T-helper 2 cell treated with Interferon-gamma antibody and Interleukin-4, amounts not matched to agents 100 ng/mL and 5 ng/mL, for 36 hours (primary cell): ENCODE measurements at regions not wholly inside any gene's neighbourhood (a gene's known extent, or its start where the extent isn't known, plus 50 kb on each side); places are given as distances from the start of the nearest gene placed in this dataset.

Experiments used
- intact Hi-C: fragments of 100-400 bp; cut with micrococcal nuclease; formaldehyde crosslinking; loops from one replicate; pipeline ENCODE4 v1.15.1; 2023

GRCh38 chr2:219949053-219949452, 321.6 kb downstream of the SLC4A3 start:
- intact Hi-C loops = no loop called here

- intact Hi-C loops = no loop called here
These were observed 323.7 kb downstream of the SLC4A3 start for GRCh38 chr2:219951099-219951498.

- intact Hi-C loops = no loop called here
These were observed 326.9 kb downstream of the SLC4A3 start for GRCh38 chr2:219954331-219954730.

- intact Hi-C loops = no loop called here
These were observed 330.4 kb downstream of the SLC4A3 start for GRCh38 chr2:219957820-219958219.

- intact Hi-C loops = no loop called here
These were observed 331.5 kb downstream of the SLC4A3 start for GRCh38 chr2:219958941-219959340.

GRCh38 chr2:219959471-219959870, 332.0 kb downstream of the SLC4A3 start:
- intact Hi-C loops = no loop called here

GRCh38 chr2:219961947-219962498, 334.6 kb downstream of the SLC4A3 start:
- intact Hi-C loops = no loop called here

- intact Hi-C loops = no loop called here
These were observed 335.4 kb downstream of the SLC4A3 start for GRCh38 chr2:219962801-219963200.

GRCh38 chr2:219965287-219966194, 338.1 kb downstream of the SLC4A3 start:
- intact Hi-C loops = no loop called here

GRCh38 chr2:219967247-219968245, 340.1 kb downstream of the SLC4A3 start:
- intact Hi-C loops = no loop called here

- intact Hi-C loops = no loop called here
These were observed 341.4 kb downstream of the SLC4A3 start for GRCh38 chr2:219968685-219969345.

- intact Hi-C loops = no loop called here
These were observed 342.1 kb downstream of the SLC4A3 start for GRCh38 chr2:219969508-219969907.

- intact Hi-C loops = no loop called here
These were observed 345.7 kb downstream of the SLC4A3 start for GRCh38 chr2:219973136-219973535.

GRCh38 chr2:219976871-219977270, 349.4 kb downstream of the SLC4A3 start:
- intact Hi-C loops = no loop called here

- intact Hi-C loops = no loop called here
These were observed 353.2 kb downstream of the SLC4A3 start for GRCh38 chr2:219980638-219981037.

GRCh38 chr2:219983836-219984235, 356.4 kb downstream of the SLC4A3 start:
- intact Hi-C loops = no loop called here

GRCh38 chr2:219985017-219985416, 357.6 kb downstream of the SLC4A3 start:
- intact Hi-C loops = no loop called here

- intact Hi-C loops = no loop called here
These were observed 360.4 kb downstream of the SLC4A3 start for GRCh38 chr2:219987830-219988229.

- intact Hi-C loops = no loop called here
These were observed 362.3 kb downstream of the SLC4A3 start for GRCh38 chr2:219989744-219990143.

GRCh38 chr2:219991116-219991515, 363.7 kb downstream of the SLC4A3 start:
- intact Hi-C loops = no loop called here

- intact Hi-C loops = no loop called here
These were observed 368.0 kb downstream of the SLC4A3 start for GRCh38 chr2:219995399-219995798.
